ENCODE measurements at regions not wholly inside any gene's neighbourhood (a gene's known extent, or its start where the extent isn't known, plus 50 kb on each side); places are given as distances from the start of the nearest gene placed in this dataset.
"Not testable (repeated sequence)": the region's sequence is repeated elsewhere in the genome, so short reads cannot be mapped to it uniquely, and the experiment has no call there.

- DNase-seq, result no peak
Measured at GRCh38 chr7:19369182-19369581, 224.0 kb upstream of the FERD3L start.

- DNase-seq, result no peak
Measured at GRCh38 chr7:19368491-19368925, 223.3 kb upstream of the FERD3L start.

- no peak for DNase-seq
Measured at GRCh38 chr7:19364950-19365349, 219.7 kb upstream of the FERD3L start.

- no peak for DNase-seq
Measured at GRCh38 chr7:19362099-19362498, 216.9 kb upstream of the FERD3L start.

- no peak for DNase-seq
Measured at GRCh38 chr7:19353180-19353579, 208.0 kb upstream of the FERD3L start.

- no peak for DNase-seq
Measured at GRCh38 chr7:19352305-19352695, 207.1 kb upstream of the FERD3L start.

GRCh38 chr7:19351341-19352304, 206.4 kb upstream of the FERD3L start:
- no peak for DNase-seq

- DNase-seq, result no peak
Measured at GRCh38 chr7:19339512-19339911, 194.3 kb upstream of the FERD3L start.

GRCh38 chr7:19338512-19338911, 193.3 kb upstream of the FERD3L start:
- DNase-seq, result not testable (repeated sequence)

- DNase-seq, result no peak
Measured at GRCh38 chr7:19336836-19337383, 191.7 kb upstream of the FERD3L start.

- DNase-seq, result no peak
Measured at GRCh38 chr7:19333706-19334105, 188.5 kb upstream of the FERD3L start.

GRCh38 chr7:19327018-19327417, 181.8 kb upstream of the FERD3L start:
- DNase-seq, result no peak

- DNase-seq, result no peak
Measured at GRCh38 chr7:19322002-19322401, 176.8 kb upstream of the FERD3L start.

- DNase-seq, result no peak
Measured at GRCh38 chr7:19318287-19318686, 173.1 kb upstream of the FERD3L start.

- no peak for DNase-seq
Measured at GRCh38 chr7:19317461-19317860, 172.2 kb upstream of the FERD3L start.

GRCh38 chr7:19312416-19312815, 167.2 kb upstream of the FERD3L start:
- no peak for DNase-seq

GRCh38 chr7:19307554-19307953, 162.3 kb upstream of the FERD3L start:
- DNase-seq, result no peak

GRCh38 chr7:19305698-19306097, 160.5 kb upstream of the FERD3L start:
- no peak for DNase-seq

- DNase-seq, result no peak
Measured at GRCh38 chr7:19304086-19304485, 158.9 kb upstream of the FERD3L start.

GRCh38 chr7:19302731-19303130, 157.5 kb upstream of the FERD3L start:
- no peak for DNase-seq

GRCh38 chr7:19296617-19297016, 151.4 kb upstream of the FERD3L start:
- no peak for DNase-seq

GRCh38 chr7:19295376-19295775, 150.2 kb upstream of the FERD3L start:
- no peak for DNase-seq

GRCh38 chr7:19294619-19295018, 149.4 kb upstream of the FERD3L start:
- no peak for DNase-seq

GRCh38 chr7:19293431-19293830, 148.2 kb upstream of the FERD3L start:
- DNase-seq, result no peak

All from GOT3 (cell line).